Ovary (tissue), 7 donors: ENCODE measurements at regions not wholly inside any gene's neighbourhood (a gene's known extent, or its start where the extent isn't known, plus 50 kb on each side); places are given as distances from the start of the nearest gene placed in this dataset.

Source experiments
- DNase-seq, 5 donors: peaks; one replicate each; pipeline ENCODE4 v3.0.0-alpha.2; 2019 to 2020
- H3K27ac ChIP-seq, 2 donors: fragments of 200-600 bp; one replicate each; pipeline versions ENCODE4 v1.5.1 to v1.8.0; 2019 to 2022
- H3K27me3 ChIP-seq: fragments of 200-600 bp; one replicate; pipeline ENCODE4 v1.8.0; 2022
- H3K36me3 ChIP-seq: fragments of 200-600 bp; sonication (generic); one replicate; pipeline ENCODE4 v1.5.1; 2019
- H3K4me1 ChIP-seq: one replicate; pipeline ENCODE4 v1.8.1; 2013; ENCODE audit warnings: mild to moderate bottlenecking, moderate library complexity; ENCODE audit not compliant: insufficient read depth
- H3K4me3 ChIP-seq: fragments of 200-600 bp; sonication (generic); one replicate; pipeline ENCODE4 v1.5.1; 2017
- H3K9me3 ChIP-seq, 2 donors: fragments of 200-600 bp in 1 of 2; sonication (generic) in 1 of 2; one replicate each; pipeline versions ENCODE4 v1.5.1 to v1.8.1; 2013 to 2019; ENCODE audit warnings: mild to moderate bottlenecking in 1 of 2, moderate library complexity in 1 of 2
- CTCF ChIP-seq, 3 donors: fragments of 450-650 bp in 2 of 3; fragments of 200-600 bp in 1 of 3; IDR thresholded peaks; one replicate each; pipeline versions ENCODE4 v1.5.1 to v1.8.0; 2016 to 2022; ENCODE audit warnings: antibody characterized with exemption in 3 of 3, mild to moderate bottlenecking in 1 of 3
- EP300 ChIP-seq: sonication (generic); formaldehyde crosslinking; IDR thresholded peaks from one replicate; pipeline ENCODE4 v1.6.1; 2017; ENCODE audit warnings: antibody characterized with exemption
- POLR2A ChIP-seq: fragments of 450-650 bp; IDR thresholded peaks from one replicate; pipeline ENCODE4 v1.6.1; 2017; ENCODE audit warnings: antibody characterized with exemption, mild to moderate bottlenecking, moderate library complexity
- WGBS, 3 donors: extraction: QIAGEN DNeasy Blood & Tissue Kit in 1 of 3; methylation state at CpG; one replicate each; pipeline versions ENCODE4 v1.1.5 to v1.1.7; 2013 to 2017; 5-methylcytosine and 5-hydroxymethylcytosine counted together
- intact Hi-C, 4 donors: fragments of 100-400 bp; cut with DNase I; formaldehyde crosslinking; loops; one replicate each; pipeline versions ENCODE4 v1.11.0 to v1.15.1; 2022 to 2023
- donor health status: DM: no; HTN: no; CAD: no; lungs with moderate emphysema.
- donor health status: DM: no; HTN: no; CAD: no.
- donor health status: Bipolar disorder and iron deficiency.
- donor health status: DM: no; HTN: no; CAD: no.
- donor health status: DM: yes; HTN: yes; CAD: no.

GRCh38 chr6:51490101-51490500, 597.3 kb downstream of the PKHD1 start:
- Histone ChIP-seq H3K4me3 (no peak overlapping the region), H3K27ac (no peak overlapping the region), H3K36me3 (no peaks in the 10 kb centered on the region), H3K4me1 (no peaks in the 10 kb centered on the region), H3K27me3 (no peaks in the 10 kb centered on the region), H3K9me3 (no peaks in the 10 kb centered on the region)
- WGBS, 3 donors = 80 to 87% (median 81%) methylated on average over 1 of the region's 1 CpG
- intact Hi-C loops = no loop called here
- no peak for DNase-seq
- TF ChIP-seq EP300 (no peak), POLR2A (no peak), CTCF (IDR thresholded peaks at IDR 0.05) (no peak)

DNA sequence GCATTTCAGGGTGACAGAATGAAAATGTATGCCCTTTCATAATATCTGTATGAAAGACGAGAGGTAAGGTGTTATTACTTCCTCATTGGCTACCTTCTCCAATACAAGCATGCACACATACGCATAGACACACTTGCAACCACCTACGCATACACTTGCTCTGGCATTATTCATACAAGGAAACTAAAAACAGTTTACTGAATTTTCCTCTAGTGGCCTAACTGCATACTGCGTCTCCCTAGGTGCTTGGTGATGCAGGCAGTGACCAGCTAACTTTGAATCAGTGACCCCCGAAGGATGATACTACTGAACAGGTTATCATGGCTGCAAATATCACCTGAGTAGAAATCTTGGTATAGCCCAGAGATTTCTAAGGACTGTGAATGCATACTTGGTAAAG, 593.1 kb downstream of the PKHD1 start:
- Histone ChIP-seq H3K36me3 (no peaks in the 10 kb centered on the region), H3K27me3 (no peaks in the 10 kb centered on the region), H3K9me3 (no peaks in the 10 kb centered on the region), H3K4me1 (no peaks in the 10 kb centered on the region), H3K4me3 (no peak overlapping the region), H3K27ac (no peak overlapping the region)
- intact Hi-C loops = no loop called here
- WGBS, 3 donors = 82 to 91% (median 86%) methylated on average over 5 of the region's 5 CpGs
- TF ChIP-seq EP300 (no peak), POLR2A (no peak), CTCF (IDR thresholded peaks at IDR 0.05) (no peak)
- DNase-seq = no peak

DNA sequence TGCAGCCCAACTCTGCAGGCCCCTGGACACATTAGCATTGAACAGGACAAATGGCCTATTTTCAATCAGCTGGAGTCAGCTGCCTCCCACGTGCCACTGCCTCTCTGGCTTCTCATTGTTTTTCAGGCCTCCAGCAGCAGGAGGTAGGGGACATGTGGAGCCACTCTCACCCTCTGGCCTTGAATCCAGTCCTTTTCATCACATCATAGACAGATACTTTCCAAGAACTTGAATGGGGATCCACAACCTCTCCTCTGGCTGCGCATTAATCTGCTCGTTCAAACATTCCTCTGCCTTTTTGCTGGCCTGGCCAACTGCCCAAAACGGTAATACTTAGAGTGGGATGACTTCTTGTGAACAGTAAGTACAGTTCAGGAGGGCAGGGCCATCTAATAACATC, 592.3 kb downstream of the PKHD1 start:
- DNase-seq = no peak
- Histone ChIP-seq H3K4me3 (no peak overlapping the region), H3K27me3 (no peaks in the 10 kb centered on the region), H3K4me1 (no peaks in the 10 kb centered on the region), H3K36me3 (no peaks in the 10 kb centered on the region), H3K9me3 (no peaks in the 10 kb centered on the region), H3K27ac (no peak overlapping the region)
- no peak for TF ChIP-seq EP300
- TF ChIP-seq CTCF (IDR thresholded peaks at IDR 0.05) = no peak
- TF ChIP-seq POLR2A = no peak
- intact Hi-C loops = no loop called here
- 10 to 18% (median 12%) methylated on average over 4 of the region's 4 CpGs for WGBS, 3 donors

- WGBS, 3 donors = 63 to 79% (median 70%) methylated on average over 3 of the region's 3 CpGs
- Histone ChIP-seq H3K4me3 (no peak overlapping the region), H3K36me3 (no peaks in the 10 kb centered on the region), H3K9me3 (no peaks in the 10 kb centered on the region), H3K27me3 (no peaks in the 10 kb centered on the region), H3K27ac (no peak overlapping the region), H3K4me1 (no peaks in the 10 kb centered on the region)
- intact Hi-C loops = no loop called here
- no peak for TF ChIP-seq CTCF (IDR thresholded peaks at IDR 0.05)
- TF ChIP-seq EP300 = no peak
- DNase-seq = no peak
Measured at GRCh38 chr6:51495610-51496396, 591.6 kb downstream of the PKHD1 start.
